ENCODE measurements at regions not wholly inside any gene's neighbourhood (a gene's known extent, or its start where the extent isn't known, plus 50 kb on each side); places are given as distances from the start of the nearest gene placed in this dataset.
"Not testable (repeated sequence)": the region's sequence is repeated elsewhere in the genome, so short reads cannot be mapped to it uniquely, and the experiment has no call there.

- DNase-seq = no peak
Observed at GRCh38 chrX:115912372-115912897, 258.1 kb upstream of the AGTR2 start.

DNA sequence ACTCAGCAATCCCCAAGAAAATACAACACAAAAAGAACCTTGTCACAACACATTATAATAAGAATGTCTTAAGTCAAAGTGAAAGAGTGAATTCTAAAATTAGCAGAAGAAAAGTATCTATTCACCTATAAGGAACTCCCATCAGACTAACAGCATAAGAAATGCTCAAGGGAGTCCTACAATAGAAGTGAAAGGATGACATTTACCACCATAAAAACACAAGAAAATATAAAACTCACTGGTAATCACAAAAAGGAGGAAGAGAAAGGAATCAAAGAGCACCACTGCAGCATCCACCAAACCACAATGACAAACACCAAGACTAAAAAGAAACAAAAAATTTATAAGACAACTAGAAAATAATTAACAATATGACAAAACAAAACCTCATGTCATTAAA lies 257.0 kb upstream of the AGTR2 start:
- no peak for DNase-seq

- DNase-seq = not testable (repeated sequence)
Observed at GRCh38 chrX:115915625-115916024, 254.9 kb upstream of the AGTR2 start.

DNA sequence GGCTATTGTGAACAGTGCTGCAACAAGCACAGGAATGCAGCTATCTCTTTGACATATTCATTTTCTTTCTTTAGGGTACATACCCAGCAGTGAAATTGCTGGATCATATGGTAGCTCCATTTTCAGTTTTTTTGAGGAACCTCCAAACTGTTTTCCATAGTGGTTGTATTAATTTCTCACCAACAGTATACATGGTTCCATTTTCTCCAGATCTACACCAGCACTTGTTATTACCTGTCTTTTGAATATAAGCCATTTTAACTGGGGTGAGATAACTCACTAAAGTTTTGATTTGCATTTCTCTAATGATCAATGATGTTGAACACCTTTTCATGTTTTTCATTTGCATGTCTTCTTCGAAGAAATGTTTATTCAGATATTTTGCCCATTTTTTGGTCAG lies 241.1 kb upstream of the AGTR2 start:
- no peak for DNase-seq

- DNase-seq = no peak
Observed at GRCh38 chrX:115936008-115936407, 234.5 kb upstream of the AGTR2 start.

DNA sequence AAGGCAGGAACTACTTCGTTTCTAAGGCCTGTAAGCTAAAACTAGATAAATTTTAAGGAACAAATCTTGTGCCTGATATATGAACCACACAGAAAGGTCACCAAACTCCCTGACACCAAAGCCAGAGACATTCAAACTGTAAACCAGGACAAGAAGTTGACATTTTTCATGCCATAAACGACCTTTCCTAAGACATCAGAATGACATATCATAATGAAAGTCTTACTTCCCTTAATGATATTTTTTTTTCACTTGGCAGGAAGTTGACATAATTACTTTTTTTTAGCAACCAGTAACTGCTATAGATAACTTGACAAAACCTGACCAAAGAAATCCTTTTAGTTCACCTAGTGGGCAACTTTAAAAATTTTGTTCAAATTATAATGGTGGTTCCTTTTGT lies 231.5 kb upstream of the AGTR2 start:
- DNase-seq = no peak

- no peak for DNase-seq
Observed at GRCh38 chrX:115939636-115940160, 230.8 kb upstream of the AGTR2 start.

- DNase-seq = no peak
Observed at GRCh38 chrX:115940348-115940747, 230.2 kb upstream of the AGTR2 start.

DNA sequence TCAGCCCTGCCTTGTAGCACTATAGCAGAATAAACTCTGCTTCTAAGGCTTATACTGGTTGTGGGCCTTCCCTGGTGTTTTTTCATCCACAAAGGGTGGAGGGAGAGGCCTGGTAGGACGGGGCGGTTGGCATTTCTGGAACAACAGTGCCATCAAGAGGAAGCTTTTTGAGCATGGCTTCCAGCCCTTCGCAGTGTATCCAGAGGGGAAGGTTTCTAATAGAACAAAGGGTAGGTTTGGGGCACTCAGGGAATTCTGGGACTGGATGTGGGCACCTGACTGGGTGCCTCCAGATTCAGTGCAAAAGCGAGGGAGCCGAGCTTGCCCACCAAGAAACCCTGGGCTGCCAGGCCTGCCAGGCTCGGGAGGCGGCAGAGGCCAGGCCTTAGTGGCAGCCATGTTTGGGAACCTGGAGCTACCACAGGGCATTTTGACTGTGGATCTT lies 229.6 kb upstream of the AGTR2 start:
- DNase-seq = no peak

DNA sequence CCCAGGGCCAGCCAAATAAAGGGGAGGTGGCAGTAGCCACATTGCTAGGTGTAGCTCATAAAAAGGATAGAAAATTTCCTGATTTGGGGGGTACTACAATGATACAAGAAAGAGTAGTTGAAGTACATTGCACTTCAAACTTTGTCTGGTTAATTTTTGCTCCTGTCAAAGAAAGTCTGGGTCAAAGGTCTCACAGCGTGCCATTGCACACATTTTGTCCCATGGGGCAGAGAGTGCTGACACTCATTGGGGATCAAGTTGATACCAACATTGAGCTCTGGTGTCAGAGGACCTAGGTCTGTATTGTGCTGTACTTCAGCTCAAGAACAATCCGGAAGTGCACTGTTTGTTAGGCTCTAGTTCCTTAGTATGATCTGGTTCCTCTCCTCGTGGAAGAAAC lies 229.2 kb upstream of the AGTR2 start:
- DNase-seq = no peak

GRCh38 chrX:115946059-115946458 lies 224.5 kb upstream of the AGTR2 start:
- no peak for DNase-seq

- DNase-seq = no peak
Observed at GRCh38 chrX:115948018-115948923, 222.3 kb upstream of the AGTR2 start.

DNA sequence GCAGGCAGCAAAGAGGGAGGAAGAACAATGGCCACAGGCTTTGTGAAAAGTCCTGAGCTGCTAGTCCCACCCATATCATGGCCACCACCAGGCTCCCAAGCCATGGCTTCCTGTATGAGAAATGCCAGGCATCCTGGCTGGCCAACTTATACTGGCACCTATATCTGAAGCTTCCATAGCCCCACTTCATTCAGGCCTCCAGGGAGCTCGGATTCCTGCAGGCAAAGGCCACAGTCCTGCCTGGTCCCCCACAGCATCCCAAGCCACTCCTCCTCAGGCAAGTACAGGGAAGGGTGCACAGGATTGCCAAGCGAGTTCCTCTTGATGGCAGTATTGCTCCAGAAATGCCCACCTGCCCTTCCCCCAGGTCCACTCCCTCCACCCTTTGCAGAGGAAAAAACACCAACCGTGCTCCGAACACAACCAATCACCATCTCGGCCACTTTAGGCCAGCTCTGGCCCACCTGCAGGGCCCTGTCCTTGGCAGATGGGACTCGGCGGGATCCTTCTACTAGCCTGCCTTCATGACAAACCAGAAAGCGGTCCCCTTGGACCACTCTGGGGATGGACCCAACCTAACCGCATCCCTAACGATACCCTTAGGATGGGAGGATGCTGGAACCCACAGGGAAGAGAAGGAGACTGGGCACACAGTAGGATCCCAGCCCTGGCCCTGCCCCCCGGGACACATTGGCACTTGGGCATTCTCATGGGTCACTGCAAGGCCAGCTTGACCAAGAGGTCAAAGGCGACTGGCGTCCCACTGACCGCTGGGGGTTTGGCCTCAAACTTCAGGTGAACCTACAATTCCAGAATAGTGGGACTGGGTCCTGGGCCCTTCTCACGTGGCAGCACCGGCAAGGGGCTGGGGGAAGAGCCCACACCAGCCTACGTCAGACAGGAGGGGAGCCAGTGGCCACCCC lies 220.4 kb upstream of the AGTR2 start:
- DNase-seq = no peak

DNA sequence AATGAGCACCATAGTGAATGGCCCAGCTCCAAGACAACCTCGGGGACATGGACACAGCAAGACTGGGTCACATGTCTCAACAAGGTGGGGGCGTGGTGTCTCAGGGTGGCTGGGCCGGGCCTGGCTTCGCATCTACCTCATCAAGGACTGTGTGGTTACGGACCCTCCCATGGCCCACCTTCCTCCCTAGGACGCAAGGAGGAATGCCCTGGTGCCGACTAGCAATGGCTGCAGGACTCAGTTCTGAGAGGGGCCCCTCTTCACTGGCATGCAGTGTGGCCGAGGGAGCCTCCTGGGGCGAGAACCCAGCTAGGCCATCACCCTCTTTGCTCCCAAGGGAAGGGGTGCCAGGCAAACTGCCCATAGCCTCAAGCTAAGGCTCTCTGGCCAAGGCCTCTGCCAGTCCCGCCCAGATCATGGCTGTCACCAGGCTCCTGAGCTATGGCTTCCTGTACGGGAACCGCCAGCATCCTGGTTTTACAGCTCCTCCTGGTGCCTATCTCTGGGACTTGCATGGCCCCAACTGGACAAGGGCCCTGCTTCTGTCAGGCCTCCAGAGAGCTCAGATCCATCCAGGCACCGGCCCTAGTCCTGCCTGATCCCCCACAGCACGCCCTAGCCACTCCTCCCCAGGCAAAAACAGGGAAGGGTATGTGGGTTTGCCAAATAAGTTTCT lies 218.0 kb upstream of the AGTR2 start:
- no peak for DNase-seq

DNA sequence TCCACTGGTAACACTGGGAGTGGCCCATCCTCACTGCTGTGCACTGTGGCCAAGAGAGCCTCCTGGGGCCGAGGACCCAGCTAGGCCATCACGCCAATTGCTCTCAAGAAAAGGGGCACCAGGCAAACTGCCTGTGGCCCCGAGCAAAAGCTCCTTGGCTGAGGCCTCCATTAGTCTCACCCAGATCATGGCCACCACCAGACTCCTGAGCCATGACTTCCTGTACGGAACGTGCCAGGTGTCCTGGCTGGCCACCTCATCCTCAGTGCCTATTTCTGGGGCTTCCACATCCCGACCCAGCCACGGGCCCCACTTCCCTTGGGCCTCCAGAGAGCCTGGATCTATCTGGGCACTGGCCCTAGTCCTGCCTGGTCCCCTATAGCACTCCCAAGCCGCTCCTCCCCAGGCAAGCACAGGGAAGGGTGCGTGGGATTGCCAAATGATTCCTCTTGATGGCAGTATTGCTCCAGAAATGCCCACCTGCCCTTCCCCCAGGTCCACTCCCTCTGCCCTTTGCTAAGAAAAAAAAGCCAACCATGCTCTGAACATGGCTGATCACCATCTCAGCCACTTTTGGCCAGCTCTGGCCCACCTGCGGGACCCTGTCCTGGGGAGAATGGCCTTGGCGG lies 212.6 kb upstream of the AGTR2 start:
- DNase-seq = no peak

DNA sequence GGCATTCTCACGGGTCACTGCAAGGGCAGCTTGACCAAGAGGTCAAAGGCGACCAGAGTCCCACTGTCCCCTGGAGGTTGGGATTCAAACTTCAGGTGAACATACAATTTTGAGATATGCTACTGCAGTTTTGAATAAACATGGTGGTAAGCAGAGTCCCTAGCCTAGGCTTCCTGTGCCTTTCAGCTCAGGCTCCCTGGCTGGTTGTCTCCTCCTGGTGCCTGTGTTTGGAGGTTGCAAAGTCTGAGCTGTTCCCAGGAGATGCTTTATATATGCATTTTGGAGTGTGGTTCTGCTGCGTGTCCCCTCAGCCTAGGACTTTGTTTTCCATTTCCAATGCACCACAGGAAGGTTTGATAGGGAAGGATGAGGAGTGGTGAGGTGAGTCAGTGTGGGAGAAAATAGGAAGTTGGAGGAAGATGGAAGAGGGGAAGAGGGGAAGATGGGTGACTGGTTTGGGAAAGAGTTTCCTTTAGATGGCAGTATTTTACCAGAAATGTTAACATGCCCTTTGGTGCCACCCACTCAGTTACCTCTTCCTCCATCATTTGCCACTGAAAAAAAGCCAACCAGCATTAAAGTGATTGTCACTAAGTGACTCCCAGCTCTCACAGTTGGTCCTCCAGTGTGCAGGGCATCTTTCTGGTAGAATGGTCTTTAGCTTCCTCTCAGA lies 211.7 kb upstream of the AGTR2 start:
- DNase-seq = no peak

DNA sequence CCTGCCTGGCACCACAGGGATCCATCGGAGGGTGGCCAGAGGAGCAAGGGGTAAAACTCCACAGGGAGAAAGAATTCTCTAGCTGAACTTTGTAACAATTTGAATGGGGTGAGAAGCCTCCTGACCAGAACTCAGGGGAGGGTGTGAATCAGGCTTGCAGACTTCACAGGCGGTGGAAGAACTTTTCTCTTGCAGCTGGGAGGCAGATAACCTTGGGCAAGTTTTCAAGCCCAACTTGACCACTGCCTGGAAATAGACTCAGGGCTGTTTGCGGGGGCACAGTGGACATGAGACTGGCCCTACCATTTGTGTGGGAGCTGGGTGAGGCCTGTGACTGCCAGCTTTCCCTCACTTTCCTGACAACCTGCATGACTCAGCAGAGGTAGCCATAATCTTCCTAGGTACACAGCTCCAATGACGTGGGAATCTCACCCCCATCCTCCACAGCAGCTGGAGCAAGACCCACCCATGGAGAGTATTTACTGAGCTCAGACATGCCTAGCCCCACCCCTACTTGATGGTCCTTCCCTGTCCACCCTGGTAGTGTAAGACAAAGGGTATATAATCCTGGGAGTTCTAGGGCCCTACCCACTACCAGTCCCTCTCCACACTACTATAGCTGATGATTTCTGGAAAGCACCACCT lies 210.0 kb upstream of the AGTR2 start:
- no peak for DNase-seq

DNA sequence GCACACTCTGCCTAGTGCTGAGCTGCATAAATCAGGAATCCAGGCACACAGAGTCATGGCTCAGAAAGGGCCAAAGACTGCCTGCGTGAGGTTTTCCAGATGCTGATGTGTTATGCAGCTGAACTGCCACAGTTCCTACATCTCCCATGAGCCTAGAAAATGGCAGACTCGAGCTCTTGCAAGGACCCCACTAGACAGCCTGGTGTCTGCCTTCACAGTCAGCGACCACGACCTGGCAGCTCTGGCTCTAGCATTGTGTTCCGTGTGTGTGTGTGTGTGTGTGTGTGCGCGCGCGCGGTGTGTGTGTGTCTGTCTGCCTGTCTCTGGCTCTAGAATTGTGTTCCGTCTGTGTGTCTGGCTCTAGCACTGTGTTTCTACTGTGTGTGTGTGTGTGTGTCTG lies 203.6 kb upstream of the AGTR2 start:
- DNase-seq = no peak

GRCh38 chrX:115968436-115969252 lies 201.9 kb upstream of the AGTR2 start:
- DNase-seq = no peak

- no peak for DNase-seq
Observed at GRCh38 chrX:115970718-115971117, 199.8 kb upstream of the AGTR2 start.

Measured in activated CD4-positive, CD25-positive, alpha-beta regulatory T cell treated with anti-CD3 and anti-CD28 coated beads, Interleukin-2, amount 50 U/mL, for 72 hours (primary cell).